Heart right ventricle (tissue), 16 donors: ENCODE measurements at regions not wholly inside any gene's neighbourhood (a gene's known extent, or its start where the extent isn't known, plus 50 kb on each side); places are given as distances from the start of the nearest gene placed in this dataset.
"Not testable (repeated sequence)": the region's sequence is repeated elsewhere in the genome, so short reads cannot be mapped to it uniquely, and the experiment has no call there.

Experiments
- ATAC-seq, 8 donors: fragments of 200-7000 bp; cut with Tn5 transposase; one replicate each; pipeline ENCODE4 v1.9.1; 2020; ENCODE audit warnings: mild to moderate bottlenecking in 8 of 8, moderate library complexity in 8 of 8, moderate number of reproducible peaks in 1 of 8
- DNase-seq, 2 donors: peaks; one replicate each; pipeline ENCODE4 v3.0.0-alpha.2; 2020
- H3K27ac ChIP-seq, 10 donors: fragments of 200-600 bp; sonication (generic) in 2 of 10; one replicate each; pipeline versions ENCODE4 v1.5.0 to v1.8.0; 2020 to 2022; ENCODE audit warnings: mild to moderate bottlenecking in 3 of 10
- H3K27me3 ChIP-seq, 7 donors: fragments of 200-600 bp; one replicate each; pipeline ENCODE4 v1.8.0; 2021 to 2022; ENCODE audit warnings: mild to moderate bottlenecking in 2 of 7
- H3K36me3 ChIP-seq, 9 donors: fragments of 200-600 bp; sonication (generic) in 1 of 9; one replicate each; pipeline versions ENCODE4 v1.5.0 to v1.8.0; 2020 to 2022; ENCODE audit warnings: mild to moderate bottlenecking in 2 of 9
- H3K4me1 ChIP-seq, 9 donors: fragments of 200-600 bp; sonication (generic) in 1 of 9; one replicate each; pipeline versions ENCODE4 v1.5.0 to v1.8.0; 2020 to 2022; ENCODE audit warnings: mild to moderate bottlenecking in 4 of 9
- H3K4me3 ChIP-seq, 10 donors: fragments of 200-600 bp; sonication (generic) in 2 of 10; one replicate each; pipeline versions ENCODE4 v1.5.0 to v1.8.0; 2020 to 2022; ENCODE audit warnings: mild to moderate bottlenecking in 7 of 10, moderate library complexity in 2 of 10
- H3K9me3 ChIP-seq, 11 donors: fragments of 200-600 bp in 10 of 11; sonication (generic) in 2 of 11; one replicate each; pipeline versions ENCODE4 v1.5.0 to v1.8.0; 2013 to 2022; ENCODE audit warnings: mild to moderate bottlenecking in 2 of 11, control low read depth in 1 of 11, moderate library complexity in 1 of 11
- WGBS, 2 donors: extraction: QIAGEN DNeasy Blood & Tissue Kit; methylation state at CpG; one replicate each; pipeline ENCODE4 v1.1.7; 2013; ENCODE audit warnings: inconsistent platforms in 1 of 2; 5-methylcytosine and 5-hydroxymethylcytosine counted together
- intact Hi-C, 10 donors: fragments of 100-400 bp; cut with DNase I; formaldehyde crosslinking; loops; one replicate each; pipeline versions ENCODE4 v1.11.1 to v1.14.2; 2022
- TF ChIP-seq, protein P1 (sequence below), 9 donors: fragments of 200-600 bp; sonication (generic) in 2 of 9; IDR thresholded peaks; one replicate each; pipeline versions ENCODE4 v1.5.0 to v1.8.0; 2021 to 2022; ENCODE audit warnings: antibody characterized with exemption in 9 of 9, mild to moderate bottlenecking in 5 of 9, moderate library complexity in 1 of 9
- donor health status: Arrhythmogenic right ventricular cardiomyopathy.
- donor health status: ischemic (EF 13 %, LVEDD 7.1; RV severe dilation, severe dysfunction).
- donor health status: healthy with polysubstance abuse.
- donor health status: DM: no; HTN: yes; CAD: no.
- donor health status: DM: no; HTN: no; CAD: no.
- donor health status: ischemic (EF 25% LVEDD 6.9; RV normal size, moderate dysfunction).
- donor health status: ischemic (EF 25% LVEDD 5.7; RV mildly dilated, moderate dysfunction).
- donor health status: healthy.
- donor health status: DM: yes; HTN: yes; CAD: no.
- donor health status: Ischemic cardiomyopathy.
- donor health status: ischemic (EF 35%, LVEDD 5.7; RV mildly dilated, moderate dysfunction).
- donor health status: nonischemic (EF 11% LVEDD 7.7; RV severe dilation, severe dysfunction).
- donor health status: DM: yes; HTN: yes; CAD: no.
- donor health status: PGD.
- donor health status: ischemic (EF 29% LVEDD 5.4; RV normal size, mild dysfunction).
- donor health status: nonischemic (EF 23%, LVEDD 6.1; RV moderate dilation, normal function).

DNA sequence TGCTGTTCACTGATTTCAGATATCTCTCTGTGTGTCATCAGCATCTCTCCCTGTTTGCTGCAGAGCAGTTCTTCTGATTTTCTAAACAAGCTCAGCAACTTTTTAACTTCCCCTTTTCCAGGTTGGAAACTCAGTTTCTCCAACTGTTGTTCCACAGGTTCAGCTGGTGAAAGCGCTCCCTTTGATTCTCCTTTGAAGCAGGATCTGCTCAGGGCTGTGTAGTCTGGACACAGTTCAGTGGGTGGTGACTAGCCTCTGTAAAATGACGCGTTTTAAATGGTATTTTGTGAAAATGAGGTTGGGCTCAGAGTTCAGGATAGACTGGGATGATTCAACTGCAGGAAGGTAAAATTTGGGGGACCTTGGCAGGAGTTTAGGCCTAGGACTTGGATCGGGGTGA is 106.3 kb downstream of the TRIM43 start:
- intact Hi-C loops = no loop called here
- WGBS, 2 donors = 74% methylated on average over 4 of the region's 4 CpGs
- Histone ChIP-seq H3K9me3 (no peaks in the 10 kb centered on the region), H3K27me3 (peaks cover 0 to 15% (median 0%) of the 10 kb centered on the region in 7 donors), H3K27ac (no peak overlapping the region), H3K4me3 (no peak overlapping the region), H3K36me3 (no peaks in the 10 kb centered on the region), H3K4me1 (peaks cover 0 to 13% (median 4%) of the 10 kb centered on the region in 9 donors)
- TF ChIP-seq, protein P1, sequence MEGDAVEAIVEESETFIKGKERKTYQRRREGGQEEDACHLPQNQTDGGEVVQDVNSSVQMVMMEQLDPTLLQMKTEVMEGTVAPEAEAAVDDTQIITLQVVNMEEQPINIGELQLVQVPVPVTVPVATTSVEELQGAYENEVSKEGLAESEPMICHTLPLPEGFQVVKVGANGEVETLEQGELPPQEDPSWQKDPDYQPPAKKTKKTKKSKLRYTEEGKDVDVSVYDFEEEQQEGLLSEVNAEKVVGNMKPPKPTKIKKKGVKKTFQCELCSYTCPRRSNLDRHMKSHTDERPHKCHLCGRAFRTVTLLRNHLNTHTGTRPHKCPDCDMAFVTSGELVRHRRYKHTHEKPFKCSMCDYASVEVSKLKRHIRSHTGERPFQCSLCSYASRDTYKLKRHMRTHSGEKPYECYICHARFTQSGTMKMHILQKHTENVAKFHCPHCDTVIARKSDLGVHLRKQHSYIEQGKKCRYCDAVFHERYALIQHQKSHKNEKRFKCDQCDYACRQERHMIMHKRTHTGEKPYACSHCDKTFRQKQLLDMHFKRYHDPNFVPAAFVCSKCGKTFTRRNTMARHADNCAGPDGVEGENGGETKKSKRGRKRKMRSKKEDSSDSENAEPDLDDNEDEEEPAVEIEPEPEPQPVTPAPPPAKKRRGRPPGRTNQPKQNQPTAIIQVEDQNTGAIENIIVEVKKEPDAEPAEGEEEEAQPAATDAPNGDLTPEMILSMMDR (IDR thresholded peaks at IDR 0.05) = no peak
- DNase-seq (no peak), ATAC-seq (no peak)

DNA sequence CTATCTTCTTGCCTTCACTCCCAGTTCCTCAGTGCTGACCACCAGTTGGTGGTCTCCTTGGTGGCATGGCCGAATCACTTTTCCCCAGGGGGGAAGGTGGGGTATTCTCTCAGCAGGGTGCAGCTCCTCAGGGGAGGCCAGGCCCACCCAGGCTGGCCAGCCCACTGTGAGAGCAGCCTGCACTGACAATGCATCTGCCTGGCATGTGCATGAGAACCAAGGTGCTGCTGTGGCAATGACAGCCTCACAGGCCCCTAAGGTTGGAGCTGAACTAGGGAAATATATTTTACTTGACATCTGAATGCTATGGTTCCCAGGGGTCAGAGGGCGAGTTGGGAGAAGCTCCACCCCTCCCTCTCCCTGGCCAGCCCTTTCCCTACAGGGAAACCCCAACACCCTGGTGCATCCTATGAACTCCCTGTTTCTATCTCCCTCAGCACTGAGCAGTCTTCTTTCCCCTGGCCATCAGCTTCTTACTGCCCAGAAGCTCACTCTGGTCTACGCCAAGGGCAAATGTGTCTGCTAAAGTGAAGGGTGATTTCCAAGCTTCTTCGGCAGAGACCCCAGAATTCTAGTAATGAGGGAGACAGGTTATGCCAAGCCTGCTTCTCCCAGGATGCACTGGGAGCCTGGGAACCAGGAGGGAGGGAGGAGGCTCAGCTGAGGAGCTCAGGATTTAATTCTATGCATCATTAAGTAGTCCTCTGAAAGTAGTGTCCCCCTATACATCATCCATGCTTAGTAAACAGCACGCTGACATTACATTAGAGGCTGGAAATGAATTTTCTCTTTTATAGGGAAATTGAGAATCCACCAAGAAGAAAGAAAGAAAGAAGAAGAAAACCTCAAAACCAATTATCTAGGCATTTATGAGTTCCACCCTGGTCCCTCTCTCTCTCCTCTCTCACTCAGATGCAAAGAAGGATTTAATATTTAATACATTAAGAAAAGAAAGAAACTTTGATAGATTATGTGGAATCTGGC is 107.7 kb downstream of the TRIM43 start:
- not testable (repeated sequence) for ATAC-seq
- WGBS, 2 donors = 74 to 77% methylated on average over 5 of the region's 5 CpGs

DNA sequence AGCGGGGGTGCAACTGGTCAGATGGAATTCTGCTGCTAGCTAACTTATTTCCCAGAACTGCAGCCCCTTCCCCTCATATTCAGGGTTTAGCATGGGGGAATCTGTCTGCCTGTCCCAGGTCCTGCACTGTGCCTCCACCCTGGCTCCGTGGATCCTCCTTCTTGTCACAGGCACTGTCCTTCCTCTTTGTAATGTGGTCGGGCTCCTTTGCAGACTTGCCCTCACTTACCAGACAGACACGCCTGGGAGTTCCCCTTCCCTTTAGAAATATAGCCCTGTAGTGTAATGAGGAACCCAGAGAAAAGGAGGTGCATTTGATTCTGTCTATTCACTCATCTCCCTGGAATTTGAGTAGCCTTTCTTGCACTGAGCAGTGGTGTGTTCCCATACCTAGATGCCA is 108.7 kb downstream of the TRIM43 start:
- peak in 2 of 8 donors; percentile 28 to 36 for ATAC-seq
- Histone ChIP-seq H3K4me3 (no peak overlapping the region), H3K27ac (no peak overlapping the region), H3K4me1 (peaks cover 0 to 8% (median 0%) of the 10 kb centered on the region in 9 donors), H3K9me3 (no peaks in the 10 kb centered on the region), H3K36me3 (no peaks in the 10 kb centered on the region), H3K27me3 (peaks cover 0 to 12% (median 0%) of the 10 kb centered on the region in 7 donors)
- TF ChIP-seq, protein P1 (IDR thresholded peaks at IDR 0.05) = no peak
- no peak for DNase-seq
- 54 to 55% methylated on average over 4 of the region's 4 CpGs for WGBS, 2 donors
- intact Hi-C loops = no loop called here

More for the DNA sequence above, 107.7 kb downstream of the TRIM43 start:
- H3K4me3 ChIP-seq, intact Hi-C loops, H3K27ac ChIP-seq, DNase-seq, H3K9me3 ChIP-seq, H3K36me3 ChIP-seq: not testable (repeated sequence)
- Histone ChIP-seq H3K27me3 (peaks cover 0 to 13% (median 0%) of the 10 kb centered on the region in 7 donors), H3K4me1 (peaks cover 0 to 13% (median 4%) of the 10 kb centered on the region in 9 donors)

DNA sequence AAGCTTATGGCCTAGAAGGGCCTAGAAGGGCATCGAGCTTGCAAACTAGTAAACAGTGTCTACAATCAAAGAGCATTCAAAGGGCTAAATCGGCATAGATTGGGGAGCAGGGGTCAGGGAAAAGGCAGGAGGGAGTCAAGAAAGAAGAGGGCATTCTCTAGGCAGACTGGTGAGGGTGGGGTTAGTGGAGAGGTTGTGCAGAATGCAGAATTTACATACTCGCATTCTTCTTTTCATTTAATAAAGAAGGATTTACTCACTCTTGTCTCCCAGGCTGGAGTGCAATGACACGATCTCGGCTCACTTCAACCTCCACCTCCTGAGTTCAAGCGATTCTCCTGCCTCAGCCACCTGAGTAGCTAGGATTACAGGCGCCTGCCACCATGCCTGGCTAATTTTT is 110.7 kb downstream of the TRIM43 start:
- intact Hi-C loops = no loop called here
- DNase-seq (no peak), ATAC-seq (no peak)
- no peaks in the 10 kb centered on the region for H3K36me3 ChIP-seq
- no peak overlapping the region for H3K27ac ChIP-seq
- TF ChIP-seq, protein P1 (IDR thresholded peaks at IDR 0.05) = no peak
- 89 to 92% methylated on average over 7 of the region's 7 CpGs for WGBS, 2 donors
- no peaks in the 10 kb centered on the region for H3K9me3 ChIP-seq
- no peaks in the 10 kb centered on the region for H3K4me1 ChIP-seq
- no peak overlapping the region for H3K4me3 ChIP-seq
- peaks cover 0 to 12% (median 0%) of the 10 kb centered on the region in 7 donors for H3K27me3 ChIP-seq

DNA sequence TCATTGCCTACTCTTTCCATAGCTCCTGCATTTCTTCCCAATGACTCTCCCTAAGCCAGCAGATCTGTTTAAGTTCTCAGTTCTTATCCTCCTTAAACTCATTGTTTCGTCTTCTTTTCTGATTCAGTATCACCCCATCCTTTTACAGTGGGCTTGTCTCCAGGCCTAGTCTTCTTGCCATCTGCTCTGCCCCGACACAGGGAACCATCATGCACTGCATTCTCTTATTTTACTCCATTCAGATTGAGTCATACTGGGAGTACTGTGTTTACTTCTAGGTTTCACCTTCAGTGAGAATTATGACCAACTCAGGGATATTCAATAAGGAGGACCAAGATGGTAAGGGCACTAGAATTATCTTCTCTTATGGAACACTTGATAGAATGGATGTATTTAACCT is 115.4 kb downstream of the TRIM43 start:
- H3K9me3 ChIP-seq, H3K36me3 ChIP-seq, DNase-seq, H3K4me3 ChIP-seq, H3K27me3 ChIP-seq, intact Hi-C loops, H3K4me1 ChIP-seq, H3K27ac ChIP-seq, ATAC-seq: not testable (repeated sequence)
- 68 to 77% methylated on average over 2 of the region's 2 CpGs for WGBS, 2 donors
